Right lobe of liver (tissue), 4 donors: ENCODE measurements at regions not wholly inside any gene's neighbourhood (a gene's known extent, or its start where the extent isn't known, plus 50 kb on each side); places are given as distances from the start of the nearest gene placed in this dataset.

Experiments
- CTCF ChIP-seq, 4 donors: fragments of 200-600 bp in 3 of 4; fragments of 450-650 bp in 1 of 4; IDR thresholded peaks; one replicate each; pipeline versions ENCODE4 v1.5.1 to v1.8.0; 2016 to 2022; ENCODE audit warnings: antibody characterized with exemption in 4 of 4, mild to moderate bottlenecking in 2 of 4
- POLR2A ChIP-seq: fragments of 450-650 bp; IDR thresholded peaks from one replicate; pipeline ENCODE4 v1.6.1; 2017; ENCODE audit warnings: antibody characterized with exemption, mild to moderate bottlenecking
- donor health status: DM: no; HTN: no; CAD: no.
- donor health status: DM: no; HTN: no; CAD: no.
- donor health status: DM: no; HTN: yes; CAD: no.

GRCh38 chr16:54577651-54578128, 291.1 kb upstream of the IRX3 start:
- no peak for TF ChIP-seq CTCF (IDR thresholded peaks at IDR 0.05)
- TF ChIP-seq POLR2A = no peak
